ENCODE measurements at regions not wholly inside any gene's neighbourhood (a gene's known extent, or its start where the extent isn't known, plus 50 kb on each side); places are given as distances from the start of the nearest gene placed in this dataset.

DNA sequence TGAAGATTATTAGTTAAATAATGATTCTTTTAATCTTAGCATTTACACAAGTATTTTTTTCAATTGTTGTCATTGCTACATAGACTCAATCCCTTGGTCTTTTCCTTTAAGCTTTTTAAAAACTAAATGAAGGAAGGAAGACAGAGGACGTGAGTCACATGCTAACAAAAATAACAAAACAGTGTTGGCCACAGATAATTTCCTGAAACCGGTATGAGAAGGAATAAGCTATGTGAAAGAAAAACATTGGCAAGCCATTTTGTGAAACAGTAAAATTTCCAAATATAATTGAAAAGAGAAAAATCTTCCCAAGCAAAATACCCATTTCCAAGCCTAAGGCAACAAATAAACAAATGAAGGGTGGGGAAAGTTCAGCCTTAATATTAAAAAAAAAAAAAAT, 223.0 kb downstream of the AHR start:
- DNase-seq (ENCODE audit: low spot score): no peak

- DNase-seq (ENCODE audit: low spot score): no peak
Observed at GRCh38 chr7:17523813-17524739, 225.6 kb downstream of the AHR start.

DNA sequence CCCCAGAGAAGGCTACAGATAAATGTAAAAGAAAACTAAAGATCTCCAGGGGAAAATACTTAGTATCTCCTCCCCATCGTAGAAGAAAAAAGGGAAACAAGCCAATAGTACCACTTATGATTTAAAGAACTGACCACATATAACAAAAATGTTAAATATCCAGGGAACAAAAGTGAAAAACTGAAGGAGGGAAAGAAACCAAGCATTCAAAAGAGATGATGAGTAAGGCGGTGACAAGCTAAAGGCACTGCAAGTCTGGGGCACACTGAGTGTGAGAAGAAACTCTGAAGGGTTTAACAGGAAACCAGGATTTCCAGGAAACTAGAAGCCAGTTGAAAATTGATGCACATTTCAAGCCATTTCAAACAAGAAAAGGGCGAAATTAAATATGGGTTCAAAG, 226.3 kb downstream of the AHR start:
- DNase-seq (ENCODE audit: low spot score): no peak

GRCh38 chr7:17526621-17527020, 228.2 kb downstream of the AHR start:
- no peak for DNase-seq (ENCODE audit: low spot score)

- no peak for DNase-seq (ENCODE audit: low spot score)
Observed at GRCh38 chr7:17528636-17529035, 230.2 kb downstream of the AHR start.

DNA sequence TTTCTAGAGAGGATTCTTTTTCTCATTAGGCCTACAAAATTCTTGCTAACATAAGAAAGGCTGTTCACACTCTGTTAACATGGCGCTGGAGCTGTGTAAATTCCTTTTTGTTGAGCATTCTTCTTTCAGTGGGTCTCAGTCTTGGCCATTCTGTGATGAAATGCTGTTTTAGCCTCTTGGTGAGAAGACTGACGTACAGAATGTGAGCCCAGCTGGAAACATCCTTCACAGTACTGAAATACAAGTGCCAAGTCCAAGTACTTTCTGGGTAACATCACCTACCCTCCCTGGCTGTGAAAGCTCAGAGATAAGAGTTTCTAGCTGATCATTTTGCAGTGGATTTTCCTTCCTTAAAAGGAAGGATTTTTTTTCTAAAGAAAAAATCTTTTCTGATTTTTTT, 231.8 kb downstream of the AHR start:
- DNase-seq (ENCODE audit: low spot score): no peak

GRCh38 chr7:17530741-17531421, 232.4 kb downstream of the AHR start:
- DNase-seq (ENCODE audit: low spot score): no peak

DNA sequence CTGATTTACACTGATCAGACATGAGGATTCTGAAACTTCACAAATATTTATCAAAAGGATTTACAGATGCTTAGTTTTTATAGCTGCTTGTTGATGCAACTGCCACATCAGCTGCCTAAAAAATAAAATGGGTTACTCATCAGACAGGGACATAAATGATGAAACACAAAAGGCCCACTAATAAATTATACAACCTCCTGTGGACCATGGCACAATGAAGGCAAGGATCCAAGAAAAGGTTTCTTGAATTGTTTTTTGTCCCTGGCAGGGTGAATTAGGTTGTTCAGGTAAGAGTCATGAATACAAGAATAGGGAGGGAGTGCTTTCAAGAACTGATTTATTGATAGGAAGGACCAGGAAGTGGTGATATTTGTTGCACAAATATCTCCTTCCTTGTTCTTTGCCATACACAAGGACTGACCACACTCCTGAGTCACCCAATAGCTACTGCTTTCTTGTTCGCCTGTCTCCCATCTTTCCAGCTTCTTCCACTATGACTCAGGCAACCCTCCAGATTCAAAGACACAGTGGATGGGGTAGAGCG, 234.5 kb downstream of the AHR start:
- no peak for DNase-seq (ENCODE audit: low spot score)

GRCh38 chr7:17534348-17534747, 235.9 kb downstream of the AHR start:
- DNase-seq (ENCODE audit: low spot score): no peak

DNA sequence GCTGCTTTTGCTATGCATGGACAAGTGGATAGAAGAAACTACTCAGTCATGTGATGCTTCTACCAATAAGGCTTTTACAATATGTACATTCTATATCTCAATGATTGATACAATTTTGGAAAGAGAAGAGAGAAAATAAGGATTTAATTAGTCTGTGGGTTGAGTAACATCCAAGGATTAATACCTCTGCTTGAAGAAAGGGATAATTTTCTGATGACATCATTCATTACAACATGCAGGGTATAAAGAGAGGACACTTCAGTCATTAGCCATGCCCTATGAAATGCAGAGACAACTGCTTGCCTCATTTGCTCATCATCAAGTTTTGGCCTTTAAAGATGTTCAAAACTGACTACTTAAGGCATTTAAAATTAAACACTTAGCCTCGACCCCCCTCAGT, 237.3 kb downstream of the AHR start:
- no peak for DNase-seq (ENCODE audit: low spot score)

DNA sequence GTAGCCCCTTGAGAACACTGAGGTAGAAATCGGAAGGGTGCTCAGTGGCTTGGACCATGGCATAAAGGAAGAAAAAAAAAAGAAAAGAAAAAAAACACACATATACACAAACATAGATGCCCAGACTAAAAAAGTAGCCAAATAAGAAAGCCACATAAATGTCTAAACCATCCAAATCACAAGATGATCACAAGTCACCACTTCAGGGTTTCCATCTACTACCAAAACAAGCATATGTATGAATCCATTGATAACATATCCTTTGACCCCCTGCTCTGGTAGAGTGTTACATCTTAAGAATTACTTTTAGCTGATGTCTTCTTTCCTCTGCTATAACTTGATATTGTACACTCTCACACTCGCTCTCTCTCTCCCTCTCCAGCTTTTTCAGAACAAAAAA, 245.9 kb downstream of the AHR start:
- no peak for DNase-seq (ENCODE audit: low spot score)

GRCh38 chr7:17545348-17545747, 246.9 kb downstream of the AHR start:
- DNase-seq (ENCODE audit: low spot score): no peak

DNA sequence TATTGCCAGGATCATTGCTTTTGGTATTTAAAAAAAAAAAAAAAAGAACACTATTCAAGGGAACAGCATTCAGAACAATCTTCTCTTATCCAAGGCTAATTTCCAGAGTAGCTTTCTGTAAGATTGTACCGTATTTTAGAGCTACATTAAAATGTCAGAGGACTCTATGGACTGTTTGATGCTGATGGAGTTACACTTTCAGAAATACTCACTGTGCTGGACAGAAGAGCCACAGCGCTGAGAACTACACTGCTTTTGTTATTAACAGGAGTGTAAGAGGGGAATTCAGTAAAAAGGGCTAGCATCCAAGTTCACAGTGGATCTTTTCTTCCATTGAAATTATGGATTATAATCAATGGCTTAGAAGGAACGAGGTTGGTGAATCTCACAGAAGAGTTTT, 247.7 kb downstream of the AHR start:
- DNase-seq (ENCODE audit: low spot score): no peak

- DNase-seq (ENCODE audit: low spot score): no peak
Observed at GRCh38 chr7:17546592-17546991, 248.1 kb downstream of the AHR start.

GRCh38 chr7:17548014-17548653, 249.7 kb downstream of the AHR start:
- DNase-seq (ENCODE audit: low spot score): no peak

DNA sequence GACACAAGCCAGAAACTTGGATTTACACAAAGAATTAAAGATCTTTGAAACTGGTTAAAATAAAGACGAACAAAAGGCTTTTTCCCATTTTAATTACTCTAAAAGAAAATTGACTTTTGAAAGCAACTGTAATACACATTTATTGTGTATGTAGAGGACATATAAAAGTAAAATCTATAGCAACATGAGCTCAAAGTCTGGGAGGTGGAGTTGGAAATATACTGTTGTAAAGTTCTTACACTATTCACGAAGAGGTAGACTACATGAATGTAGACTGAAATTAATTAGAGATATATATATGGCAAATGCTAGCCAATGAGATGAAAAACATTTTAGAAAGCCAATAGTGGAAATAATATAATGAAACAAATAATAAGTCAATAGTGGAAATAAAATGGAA, 251.0 kb downstream of the AHR start:
- DNase-seq (ENCODE audit: low spot score): no peak

- DNase-seq (ENCODE audit: low spot score): no peak
Observed at GRCh38 chr7:17552373-17552772, 253.9 kb downstream of the AHR start.

- DNase-seq (ENCODE audit: low spot score): no peak
Observed at GRCh38 chr7:17552952-17553351, 254.5 kb downstream of the AHR start.

- DNase-seq (ENCODE audit: low spot score): no peak
Observed at GRCh38 chr7:17554341-17555015, 256.0 kb downstream of the AHR start.

DNA sequence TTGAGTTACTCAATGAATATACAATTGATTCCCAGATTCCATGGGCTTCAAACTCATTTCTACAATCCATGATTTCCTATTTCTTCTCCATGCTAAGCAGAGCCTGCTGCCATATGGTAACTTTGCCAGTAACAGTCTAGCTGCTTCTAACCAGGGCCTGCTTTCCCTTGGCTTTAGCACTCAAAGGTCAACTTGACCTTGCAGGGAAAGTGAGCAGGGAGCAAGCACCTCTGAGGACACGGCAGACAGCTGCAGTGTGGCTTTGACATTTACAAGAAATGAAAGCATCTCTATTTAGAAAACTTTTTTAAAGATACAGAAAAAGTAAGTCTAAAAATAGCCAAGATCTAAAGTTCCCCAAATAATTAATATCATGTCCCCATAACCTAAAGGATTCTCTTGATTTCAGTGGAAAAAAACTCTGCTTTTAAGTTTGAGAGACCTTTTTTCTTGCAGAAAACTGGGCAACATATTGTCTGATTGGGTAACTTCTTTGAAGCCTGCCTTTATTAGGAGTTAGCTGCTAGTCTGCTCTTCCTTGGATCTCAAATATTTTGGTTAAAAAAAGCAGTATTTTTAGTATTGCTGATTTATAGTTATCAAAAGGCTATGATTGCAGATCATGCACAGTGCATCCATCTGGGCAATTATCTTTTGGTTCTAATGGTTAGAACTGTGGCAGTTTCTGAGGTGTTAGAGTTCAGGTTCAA, 257.9 kb downstream of the AHR start:
- DNase-seq (ENCODE audit: low spot score): no peak

DNA sequence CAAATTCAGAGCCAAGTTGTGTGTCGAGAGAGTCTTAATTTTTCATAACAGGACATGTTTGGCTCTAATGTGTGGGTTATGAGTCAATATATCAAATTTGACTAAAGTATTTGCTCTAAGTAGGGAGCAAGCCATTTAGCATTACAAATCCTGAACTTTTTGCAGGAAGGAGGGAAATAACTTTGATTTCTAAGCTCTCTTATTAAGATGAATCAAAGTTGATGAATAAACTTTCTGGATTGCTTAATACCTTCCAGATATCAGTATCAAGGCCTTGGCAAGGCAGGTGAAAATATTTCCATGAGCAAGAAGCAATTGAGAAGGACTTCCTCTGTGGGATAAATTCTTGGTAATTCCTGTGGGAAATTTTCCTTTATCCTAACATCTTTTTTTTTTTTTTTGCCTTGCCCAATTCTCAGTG, 258.8 kb downstream of the AHR start:
- no peak for DNase-seq (ENCODE audit: low spot score)

- no peak for DNase-seq (ENCODE audit: low spot score)
Observed at GRCh38 chr7:17558135-17558534, 259.7 kb downstream of the AHR start.
